Gastroesophageal sphincter (tissue), 4 donors: ENCODE measurements at regions not wholly inside any gene's neighbourhood (a gene's known extent, or its start where the extent isn't known, plus 50 kb on each side); places are given as distances from the start of the nearest gene placed in this dataset.

ENCODE experiments used
- ATAC-seq: fragments of 150-250 bp; one replicate; pipeline ENCODE4 v1.9.1; 2016; ENCODE audit warnings: mild to moderate bottlenecking, moderate library complexity
- H3K27ac ChIP-seq, 4 donors: fragments of 200-600 bp; sonication (generic) in 3 of 4; 1 replicate in 3 of 4; 2 replicates in 1 of 4; pipeline ENCODE4 v1.5.1; 2016 to 2019
- H3K27me3 ChIP-seq: fragments of 200-600 bp; sonication (generic); one replicate; pipeline ENCODE4 v1.5.1; 2019
- H3K36me3 ChIP-seq, 2 donors: fragments of 200-600 bp; sonication (generic); one replicate each; pipeline ENCODE4 v1.5.1; 2019; ENCODE audit warnings: control low read depth in 1 of 2
- H3K4me1 ChIP-seq, 3 donors: fragments of 200-600 bp; sonication (generic); 1 replicate in 2 of 3; 2 replicates in 1 of 3; pipeline ENCODE4 v1.5.1; 2016 to 2019; ENCODE audit warnings: control low read depth in 2 of 3
- H3K4me3 ChIP-seq, 2 donors: fragments of 200-600 bp; sonication (generic); one replicate each; pipeline ENCODE4 v1.5.1; 2019; ENCODE audit warnings: mild to moderate bottlenecking in 1 of 2, moderate library complexity in 1 of 2
- H3K9me3 ChIP-seq, 3 donors: fragments of 200-600 bp; sonication (generic); one replicate each; pipeline ENCODE4 v1.5.1; 2017 to 2019; ENCODE audit warnings: control low read depth in 2 of 3
- EP300 ChIP-seq: sonication (generic); formaldehyde crosslinking; IDR thresholded peaks from one replicate; pipeline ENCODE4 v1.6.1; 2017; ENCODE audit warnings: antibody characterized with exemption, mild to moderate bottlenecking
- POLR2A ChIP-seq, 2 donors: fragments of 450-650 bp; IDR thresholded peaks; one replicate each; pipeline ENCODE4 v1.6.1; 2017; ENCODE audit warnings: antibody characterized with exemption in 2 of 2, mild to moderate bottlenecking in 2 of 2, moderate library complexity in 1 of 2
- POLR2AphosphoS5 ChIP-seq: sonication (generic); formaldehyde crosslinking; IDR thresholded peaks from one replicate; pipeline ENCODE4 v1.6.1; 2017; ENCODE audit warnings: antibody characterized with exemption
- WGBS, 2 donors: methylation state at CpG; one replicate each; pipeline ENCODE4 v1.1.5; 2018; ENCODE audit warnings: low coverage in 1 of 2; 5-methylcytosine and 5-hydroxymethylcytosine counted together
- TF ChIP-seq, protein P1 (sequence below), 4 experiments: fragments of 200-600 bp in 2 of 4; fragments of 450-650 bp in 2 of 4; sonication (generic) in 1 of 4; IDR thresholded peaks; one replicate each; pipeline ENCODE4 v1.5.1; 2017 to 2019; ENCODE audit warnings: antibody characterized with exemption in 4 of 4, mild to moderate bottlenecking in 2 of 4, moderate library complexity in 2 of 4

DNA sequence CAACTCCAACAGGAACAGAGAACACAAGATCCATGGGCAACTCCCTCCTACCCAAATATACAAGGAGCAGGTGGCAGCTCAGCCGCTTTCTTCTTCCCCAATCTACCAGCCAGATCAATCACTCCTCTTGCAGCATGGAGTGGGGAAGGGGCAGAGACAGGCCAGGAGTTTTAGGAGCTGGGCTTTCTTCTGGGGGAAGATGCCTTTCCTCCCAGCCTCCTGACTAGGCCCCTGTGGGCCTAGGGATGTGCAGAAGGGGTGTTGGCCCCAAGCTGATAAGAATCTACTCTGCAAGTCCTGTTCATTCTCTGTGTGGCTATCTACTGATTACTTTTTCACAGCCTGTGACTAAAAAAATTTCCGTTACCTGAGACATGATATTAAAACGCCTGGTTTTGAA is 189.0 kb downstream of the BCAS1 start:
- no peaks in the 10 kb centered on the region for H3K9me3 ChIP-seq
- 83 to 96% methylated on average over 2 to 3 of the region's 3 CpGs for WGBS, 2 donors
- H3K4me1 ChIP-seq: peaks cover 0 to 6% (median 0%) of the 10 kb centered on the region in 3 donors
- no peaks in the 10 kb centered on the region for H3K36me3 ChIP-seq
- no peak for TF ChIP-seq POLR2A (IDR thresholded peaks at IDR 0.05)
- TF ChIP-seq POLR2AphosphoS5: no peak
- TF ChIP-seq, protein P1, sequence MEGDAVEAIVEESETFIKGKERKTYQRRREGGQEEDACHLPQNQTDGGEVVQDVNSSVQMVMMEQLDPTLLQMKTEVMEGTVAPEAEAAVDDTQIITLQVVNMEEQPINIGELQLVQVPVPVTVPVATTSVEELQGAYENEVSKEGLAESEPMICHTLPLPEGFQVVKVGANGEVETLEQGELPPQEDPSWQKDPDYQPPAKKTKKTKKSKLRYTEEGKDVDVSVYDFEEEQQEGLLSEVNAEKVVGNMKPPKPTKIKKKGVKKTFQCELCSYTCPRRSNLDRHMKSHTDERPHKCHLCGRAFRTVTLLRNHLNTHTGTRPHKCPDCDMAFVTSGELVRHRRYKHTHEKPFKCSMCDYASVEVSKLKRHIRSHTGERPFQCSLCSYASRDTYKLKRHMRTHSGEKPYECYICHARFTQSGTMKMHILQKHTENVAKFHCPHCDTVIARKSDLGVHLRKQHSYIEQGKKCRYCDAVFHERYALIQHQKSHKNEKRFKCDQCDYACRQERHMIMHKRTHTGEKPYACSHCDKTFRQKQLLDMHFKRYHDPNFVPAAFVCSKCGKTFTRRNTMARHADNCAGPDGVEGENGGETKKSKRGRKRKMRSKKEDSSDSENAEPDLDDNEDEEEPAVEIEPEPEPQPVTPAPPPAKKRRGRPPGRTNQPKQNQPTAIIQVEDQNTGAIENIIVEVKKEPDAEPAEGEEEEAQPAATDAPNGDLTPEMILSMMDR (IDR thresholded peaks at IDR 0.05): no peak
- TF ChIP-seq EP300: no peak
- no peak overlapping the region for H3K4me3 ChIP-seq
- H3K27ac ChIP-seq: no peak overlapping the region
- ATAC-seq: no peak
- no peaks in the 10 kb centered on the region for H3K27me3 ChIP-seq

DNA sequence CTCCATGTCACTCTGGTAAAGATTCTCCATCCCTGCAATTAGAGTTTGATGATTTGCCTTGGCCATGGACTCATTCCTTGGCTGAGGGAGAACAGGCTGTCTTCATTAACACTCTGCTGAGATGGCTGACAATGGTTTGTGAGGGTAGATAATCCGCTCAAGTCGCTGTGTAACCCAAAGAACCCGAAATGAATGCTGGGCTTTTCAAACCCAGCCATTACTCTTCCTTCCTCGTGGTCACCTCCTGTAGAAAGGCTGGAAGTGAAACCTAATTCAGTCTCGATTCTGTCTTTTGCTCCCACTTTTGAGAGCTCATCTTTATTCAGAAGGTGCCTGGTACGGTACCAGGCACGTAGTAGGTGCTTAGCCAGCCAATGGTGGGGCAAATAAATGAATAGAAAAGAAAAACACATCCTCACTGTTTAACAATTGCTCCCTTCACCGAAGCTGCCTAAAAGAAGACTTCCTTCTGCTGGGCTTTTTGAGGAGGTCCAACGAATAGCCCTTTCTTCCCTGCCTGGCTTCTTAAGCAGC is 190.2 kb downstream of the BCAS1 start:
- TF ChIP-seq, protein P1 (IDR thresholded peaks at IDR 0.05): no peak
- TF ChIP-seq EP300: no peak
- TF ChIP-seq POLR2AphosphoS5: no peak
- TF ChIP-seq POLR2A (IDR thresholded peaks at IDR 0.05): no peak
- ATAC-seq: no peak
- 81 to 83% methylated on average over 8 of the region's 9 CpGs for WGBS, 2 donors
- H3K27me3 ChIP-seq: no peaks in the 10 kb centered on the region
- H3K27ac ChIP-seq: no peak overlapping the region
- H3K4me3 ChIP-seq: no peak overlapping the region
- no peaks in the 10 kb centered on the region for H3K36me3 ChIP-seq
- H3K9me3 ChIP-seq: no peaks in the 10 kb centered on the region
- H3K4me1 ChIP-seq: peaks cover 0 to 6% (median 0%) of the 10 kb centered on the region in 3 donors

DNA sequence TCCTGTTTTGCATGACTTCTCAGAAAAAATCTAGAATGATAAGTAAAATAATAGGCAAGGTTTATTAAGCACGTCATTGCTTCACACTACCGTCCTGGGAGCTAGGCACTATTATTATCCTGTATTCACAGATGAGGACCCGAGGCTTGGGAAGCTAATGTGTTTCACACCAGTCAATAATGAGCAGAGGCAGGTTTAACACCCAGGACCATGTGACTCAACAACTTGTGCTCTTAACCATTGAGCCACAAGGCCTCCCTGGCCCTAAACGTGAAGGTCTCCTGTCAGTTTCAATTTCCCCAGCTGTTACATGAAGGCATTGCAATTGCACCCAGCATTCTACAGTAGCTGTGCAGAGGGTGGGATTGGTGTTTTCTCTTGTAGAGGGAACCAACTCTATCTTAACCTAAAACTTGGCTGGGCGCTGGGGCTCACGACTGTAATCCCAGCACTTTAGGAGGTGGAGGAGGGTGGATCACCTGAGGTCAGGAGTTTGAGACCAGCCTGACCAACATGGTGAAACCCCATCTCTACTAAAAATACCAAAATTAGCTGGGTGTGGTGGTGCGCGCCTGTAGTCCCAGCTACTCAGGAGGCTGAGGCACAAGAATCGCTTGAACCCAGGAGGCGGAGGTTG is 191.2 kb downstream of the BCAS1 start:
- no peak for TF ChIP-seq EP300
- TF ChIP-seq POLR2A (IDR thresholded peaks at IDR 0.05): no peak
- TF ChIP-seq, protein P1 (IDR thresholded peaks at IDR 0.05): no peak
- TF ChIP-seq POLR2AphosphoS5: no peak
- ATAC-seq: no peak
- 72 to 86% methylated on average over 7 to 8 of the region's 10 CpGs for WGBS, 2 donors
- H3K4me1 ChIP-seq: peaks cover 0 to 6% (median 0%) of the 10 kb centered on the region in 3 donors
- H3K4me3 ChIP-seq: no peak overlapping the region
- H3K36me3 ChIP-seq: no peaks in the 10 kb centered on the region
- no peak overlapping the region for H3K27ac ChIP-seq
- no peaks in the 10 kb centered on the region for H3K9me3 ChIP-seq
- H3K27me3 ChIP-seq: no peaks in the 10 kb centered on the region

DNA sequence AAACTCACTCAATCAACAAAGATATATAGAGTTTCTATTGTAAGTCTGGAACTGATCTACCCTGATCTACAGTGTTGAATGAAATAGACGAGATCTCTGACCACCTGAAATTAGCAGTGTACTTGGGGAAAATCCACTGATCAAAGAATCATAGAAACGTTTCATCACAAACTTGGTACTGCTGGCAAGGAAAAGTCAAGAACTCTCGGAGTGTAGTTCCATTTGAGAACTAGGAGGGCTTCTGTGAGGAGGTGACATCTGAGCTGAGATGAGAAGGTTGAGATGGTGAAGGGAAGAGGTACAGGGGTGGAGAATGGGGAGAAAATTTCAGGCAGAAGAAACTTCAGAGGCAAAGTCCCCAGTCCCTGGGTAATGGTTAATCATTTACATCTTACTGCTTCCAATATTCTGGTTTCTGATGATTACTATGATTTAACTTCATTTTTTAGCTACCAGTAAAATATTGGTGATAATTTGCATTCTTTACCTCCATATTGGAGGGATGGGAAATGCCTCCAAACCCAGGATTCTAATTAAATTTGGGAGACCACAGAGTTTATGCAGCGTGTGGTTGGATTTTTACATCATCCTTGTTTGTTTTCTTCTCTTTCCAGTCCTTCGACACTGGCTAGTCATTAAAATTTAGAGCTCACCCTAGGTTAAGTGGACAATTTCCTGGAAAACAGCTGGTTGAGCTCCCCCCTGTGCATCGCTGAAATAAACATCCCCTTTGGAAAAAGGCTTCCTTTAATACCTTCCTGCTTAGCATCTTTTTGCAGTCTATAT is 191.9 kb downstream of the BCAS1 start:
- TF ChIP-seq POLR2A (IDR thresholded peaks at IDR 0.05) (no peak), POLR2AphosphoS5 (no peak), EP300 (no peak)
- TF ChIP-seq, protein P1 (IDR thresholded peaks at IDR 0.05): no peak
- 70 to 73% methylated on average over 5 to 6 of the region's 6 CpGs for WGBS, 2 donors
- no peak for ATAC-seq

More for the DNA sequence above, 191.9 kb downstream of the BCAS1 start:
- no peaks in the 10 kb centered on the region for H3K9me3 ChIP-seq
- H3K36me3 ChIP-seq: no peaks in the 10 kb centered on the region
- H3K27ac ChIP-seq: no peak overlapping the region
- peaks cover 0 to 6% (median 0%) of the 10 kb centered on the region in 3 donors for H3K4me1 ChIP-seq
- no peak overlapping the region for H3K4me3 ChIP-seq
- H3K27me3 ChIP-seq: no peaks in the 10 kb centered on the region
